AG10803 (cell line): ENCODE measurements at regions not wholly inside any gene's neighbourhood (a gene's known extent, or its start where the extent isn't known, plus 50 kb on each side); places are given as distances from the start of the nearest gene placed in this dataset.

Source experiments
- DNase-seq: peaks from one replicate; pipeline ENCODE4 v3.0.0; 2010; ENCODE audit warnings: low read depth
- H3K4me3 ChIP-seq: 2 replicates; pipeline ENCODE4 v1.5.1; 2011; ENCODE audit warnings: mild to moderate bottlenecking, low read length, control low read depth
- CTCF ChIP-seq: conservative IDR thresholded peaks from 2 replicates; pipeline ENCODE4 v1.5.1; 2011; ENCODE audit warnings: mild to moderate bottlenecking, low read length, control low read depth, inconsistent platforms

GRCh38 chrY:17223502-17223901 lies 656.5 kb downstream of the CDY2B start:
- H3K4me3 ChIP-seq, result no peak overlapping the region
- TF ChIP-seq CTCF, result no peak
- no peak for DNase-seq

- no peak overlapping the region for H3K4me3 ChIP-seq
Observed at GRCh38 chrY:17202395-17202794, 677.6 kb downstream of the CDY2B start.

GRCh38 chrY:17184299-17184698 lies 695.7 kb downstream of the CDY2B start:
- H3K4me3 ChIP-seq, result no peak overlapping the region
- TF ChIP-seq CTCF, result no peak
- no peak for DNase-seq

More at GRCh38 chrY:17202395-17202794, 677.6 kb downstream of the CDY2B start:
- no peak for DNase-seq
- no peak for TF ChIP-seq CTCF

GRCh38 chrY:17166881-17167280 lies 713.1 kb downstream of the CDY2B start:
- no peak for TF ChIP-seq CTCF
- DNase-seq, result no peak
- no peak overlapping the region for H3K4me3 ChIP-seq

GRCh38 chrY:17122166-17122565 lies 757.9 kb downstream of the CDY2B start:
- TF ChIP-seq CTCF, result no peak
- no peak for DNase-seq
- no peak overlapping the region for H3K4me3 ChIP-seq

- H3K4me3 ChIP-seq, result no peak overlapping the region
- TF ChIP-seq CTCF, result no peak
- no peak for DNase-seq
Observed at GRCh38 chrY:17085303-17085702, 794.7 kb downstream of the CDY2B start.

- DNase-seq, result no peak
- H3K4me3 ChIP-seq, result no peak overlapping the region
- TF ChIP-seq CTCF, result no peak
Observed at GRCh38 chrY:17079887-17080286, 800.1 kb downstream of the CDY2B start.
